Breast epithelium (tissue), 4 donors: ENCODE measurements at regions not wholly inside any gene's neighbourhood (a gene's known extent, or its start where the extent isn't known, plus 50 kb on each side); places are given as distances from the start of the nearest gene placed in this dataset.

Source experiments
- DNase-seq, 2 donors: peaks; one replicate each; pipeline ENCODE4 v3.0.0-alpha.2; 2019; ENCODE audit warnings: low spot score in 2 of 2
- H3K27ac ChIP-seq, 2 donors: fragments of 200-600 bp; sonication (generic) in 1 of 2; one replicate each; pipeline ENCODE4 v1.5.1; 2016 to 2019; ENCODE audit warnings: mild to moderate bottlenecking in 1 of 2
- H3K27me3 ChIP-seq, 2 donors: fragments of 200-600 bp; sonication (generic) in 1 of 2; one replicate each; pipeline versions ENCODE4 v1.5.1 to v1.6.0; 2017 to 2019; ENCODE audit warnings: control low read depth in 1 of 2, mild to moderate bottlenecking in 1 of 2
- H3K36me3 ChIP-seq: fragments of 200-600 bp; one replicate; pipeline ENCODE4 v1.5.1; 2019
- H3K4me1 ChIP-seq, 2 donors: fragments of 200-600 bp; sonication (generic); one replicate each; pipeline ENCODE4 v1.5.1; 2016 to 2019; ENCODE audit warnings: control low read depth in 1 of 2
- H3K4me3 ChIP-seq, 3 donors: fragments of 200-600 bp; sonication (generic); 1 replicate in 2 of 3; 2 replicates in 1 of 3; pipeline ENCODE4 v1.5.1; 2016 to 2019; ENCODE audit warnings: mild to moderate bottlenecking in 3 of 3, moderate library complexity in 2 of 3
- H3K9me3 ChIP-seq, 2 donors: fragments of 200-600 bp; sonication (generic) in 1 of 2; one replicate each; pipeline ENCODE4 v1.5.1; 2016 to 2019; ENCODE audit warnings: control low read depth in 1 of 2
- POLR2A ChIP-seq: fragments of 450-650 bp; IDR thresholded peaks from one replicate; pipeline ENCODE4 v1.6.1; 2016; ENCODE audit warnings: antibody characterized with exemption, mild to moderate bottlenecking, moderate library complexity
- POLR2AphosphoS5 ChIP-seq, 3 donors: sonication (generic); formaldehyde crosslinking; IDR thresholded peaks; one replicate each; pipeline ENCODE4 v1.6.1; 2017; ENCODE audit warnings: antibody characterized with exemption in 3 of 3
- intact Hi-C: fragments of 100-400 bp; cut with DNase I; formaldehyde crosslinking; loops from one replicate; pipeline ENCODE4 v1.15.1; 2023; ENCODE audit warnings: low total_unique reads
- TF ChIP-seq, protein P1 (sequence below), 3 donors: fragments of 450-650 bp; IDR thresholded peaks; one replicate each; pipeline ENCODE4 v1.5.1; 2016 to 2017; ENCODE audit warnings: antibody characterized with exemption in 3 of 3, mild to moderate bottlenecking in 3 of 3, moderate library complexity in 3 of 3

- H3K27ac ChIP-seq = no peak overlapping the region
- TF ChIP-seq POLR2AphosphoS5 (IDR thresholded peaks at IDR 0.05) (no peak), POLR2A (no peak)
- TF ChIP-seq, protein P1, sequence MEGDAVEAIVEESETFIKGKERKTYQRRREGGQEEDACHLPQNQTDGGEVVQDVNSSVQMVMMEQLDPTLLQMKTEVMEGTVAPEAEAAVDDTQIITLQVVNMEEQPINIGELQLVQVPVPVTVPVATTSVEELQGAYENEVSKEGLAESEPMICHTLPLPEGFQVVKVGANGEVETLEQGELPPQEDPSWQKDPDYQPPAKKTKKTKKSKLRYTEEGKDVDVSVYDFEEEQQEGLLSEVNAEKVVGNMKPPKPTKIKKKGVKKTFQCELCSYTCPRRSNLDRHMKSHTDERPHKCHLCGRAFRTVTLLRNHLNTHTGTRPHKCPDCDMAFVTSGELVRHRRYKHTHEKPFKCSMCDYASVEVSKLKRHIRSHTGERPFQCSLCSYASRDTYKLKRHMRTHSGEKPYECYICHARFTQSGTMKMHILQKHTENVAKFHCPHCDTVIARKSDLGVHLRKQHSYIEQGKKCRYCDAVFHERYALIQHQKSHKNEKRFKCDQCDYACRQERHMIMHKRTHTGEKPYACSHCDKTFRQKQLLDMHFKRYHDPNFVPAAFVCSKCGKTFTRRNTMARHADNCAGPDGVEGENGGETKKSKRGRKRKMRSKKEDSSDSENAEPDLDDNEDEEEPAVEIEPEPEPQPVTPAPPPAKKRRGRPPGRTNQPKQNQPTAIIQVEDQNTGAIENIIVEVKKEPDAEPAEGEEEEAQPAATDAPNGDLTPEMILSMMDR (IDR thresholded peaks at IDR 0.05) = no peak
- no peaks in the 10 kb centered on the region for H3K4me1 ChIP-seq
- no peak for DNase-seq
- intact Hi-C loops = no loop called here
- H3K36me3 ChIP-seq = no peaks in the 10 kb centered on the region
- no peaks in the 10 kb centered on the region for H3K27me3 ChIP-seq
- H3K4me3 ChIP-seq = no peak overlapping the region
- peaks cover 0 to 17% of the 10 kb centered on the region in 2 donors for H3K9me3 ChIP-seq
These were observed 453.4 kb downstream of the OCA2 start for GRCh38 chr15:27645672-27646071.

GRCh38 chr15:27642981-27643380 lies 456.1 kb downstream of the OCA2 start:
- Histone ChIP-seq H3K9me3 (peaks cover 0 to 17% of the 10 kb centered on the region in 2 donors), H3K4me1 (no peaks in the 10 kb centered on the region), H3K36me3 (no peaks in the 10 kb centered on the region), H3K4me3 (no peak overlapping the region), H3K27me3 (no peaks in the 10 kb centered on the region), H3K27ac (no peak overlapping the region)
- intact Hi-C loops = no loop called here
- no peak for DNase-seq
- TF ChIP-seq POLR2A (no peak), POLR2AphosphoS5 (IDR thresholded peaks at IDR 0.05) (no peak)
- TF ChIP-seq, protein P1 (IDR thresholded peaks at IDR 0.05) = no peak

GRCh38 chr15:27639595-27639994 lies 459.5 kb downstream of the OCA2 start:
- intact Hi-C loops = no loop called here
- H3K9me3 ChIP-seq = peaks cover 0 to 17% of the 10 kb centered on the region in 2 donors
- H3K4me3 ChIP-seq = no peak overlapping the region
- H3K27me3 ChIP-seq = no peaks in the 10 kb centered on the region
- no peaks in the 10 kb centered on the region for H3K4me1 ChIP-seq
- no peak overlapping the region for H3K27ac ChIP-seq
- DNase-seq = no peak
- TF ChIP-seq, protein P1 (IDR thresholded peaks at IDR 0.05) = no peak
- TF ChIP-seq POLR2A = no peak
- no peak for TF ChIP-seq POLR2AphosphoS5 (IDR thresholded peaks at IDR 0.05)
- H3K36me3 ChIP-seq = no peaks in the 10 kb centered on the region

- DNase-seq = no peak
- Histone ChIP-seq H3K9me3 (peaks cover 0 to 17% of the 10 kb centered on the region in 2 donors), H3K4me1 (no peaks in the 10 kb centered on the region), H3K27ac (no peak overlapping the region), H3K36me3 (no peaks in the 10 kb centered on the region), H3K27me3 (no peaks in the 10 kb centered on the region), H3K4me3 (no peak overlapping the region)
- TF ChIP-seq, protein P1 (IDR thresholded peaks at IDR 0.05) = no peak
- TF ChIP-seq POLR2A = no peak
- TF ChIP-seq POLR2AphosphoS5 (IDR thresholded peaks at IDR 0.05) = no peak
- intact Hi-C loops = no loop called here
These were observed 460.2 kb downstream of the OCA2 start for GRCh38 chr15:27638958-27639357.

DNA sequence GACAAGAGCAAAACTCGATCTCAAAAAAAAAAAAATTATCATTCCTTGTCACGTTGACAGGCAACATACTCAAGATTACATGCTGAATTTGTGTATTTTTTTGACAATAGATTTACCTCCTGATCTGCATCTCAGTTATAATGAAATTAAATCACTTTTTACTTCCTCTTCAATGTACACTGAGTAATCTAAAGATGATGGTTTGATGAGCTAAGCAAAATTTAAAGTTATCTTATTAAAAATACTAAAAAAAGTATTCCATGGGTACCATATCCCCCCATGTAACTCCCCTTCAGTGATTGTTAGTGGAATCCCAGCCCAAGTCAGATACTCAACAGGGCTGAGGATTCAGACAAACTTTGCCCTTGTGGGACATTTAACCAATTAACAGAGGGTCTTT lies 463.2 kb downstream of the OCA2 start:
- intact Hi-C loops = no loop called here
- TF ChIP-seq, protein P1 (IDR thresholded peaks at IDR 0.05) = no peak
- no peak for TF ChIP-seq POLR2A
- TF ChIP-seq POLR2AphosphoS5 (IDR thresholded peaks at IDR 0.05) = no peak
- no peaks in the 10 kb centered on the region for H3K4me1 ChIP-seq

More for the DNA sequence above, 463.2 kb downstream of the OCA2 start:
- Histone ChIP-seq H3K36me3 (no peaks in the 10 kb centered on the region), H3K27me3 (no peaks in the 10 kb centered on the region), H3K9me3 (no peaks in the 10 kb centered on the region), H3K27ac (no peak overlapping the region), H3K4me3 (no peak overlapping the region)
- DNase-seq = no peak
